Prostate gland (tissue), 2 donors: ENCODE measurements at regions not wholly inside any gene's neighbourhood (a gene's known extent, or its start where the extent isn't known, plus 50 kb on each side); places are given as distances from the start of the nearest gene placed in this dataset.

Experiments
- POLR2A ChIP-seq: fragments of 450-650 bp; IDR thresholded peaks from one replicate; pipeline ENCODE4 v1.6.1; 2016; ENCODE audit warnings: antibody characterized with exemption, mild to moderate bottlenecking
- POLR2AphosphoS5 ChIP-seq: sonication (generic); formaldehyde crosslinking; IDR thresholded peaks from one replicate; pipeline ENCODE4 v1.6.1; 2017; ENCODE audit warnings: antibody characterized with exemption
- TF ChIP-seq, protein P1 (sequence below), 4 experiments: fragments of 200-600 bp in 2 of 4; fragments of 450-650 bp in 2 of 4; sonication (generic) in 2 of 4; IDR thresholded peaks; 1 replicate in 3 of 4; 2 replicates in 1 of 4; pipeline ENCODE4 v1.5.1; 2016 to 2019; ENCODE audit warnings: antibody characterized with exemption in 4 of 4, mild to moderate bottlenecking in 2 of 4, moderate library complexity in 2 of 4

GRCh38 chr22:49370627-49371301 lies 456.9 kb downstream of the BRD1 start:
- TF ChIP-seq, protein P1, sequence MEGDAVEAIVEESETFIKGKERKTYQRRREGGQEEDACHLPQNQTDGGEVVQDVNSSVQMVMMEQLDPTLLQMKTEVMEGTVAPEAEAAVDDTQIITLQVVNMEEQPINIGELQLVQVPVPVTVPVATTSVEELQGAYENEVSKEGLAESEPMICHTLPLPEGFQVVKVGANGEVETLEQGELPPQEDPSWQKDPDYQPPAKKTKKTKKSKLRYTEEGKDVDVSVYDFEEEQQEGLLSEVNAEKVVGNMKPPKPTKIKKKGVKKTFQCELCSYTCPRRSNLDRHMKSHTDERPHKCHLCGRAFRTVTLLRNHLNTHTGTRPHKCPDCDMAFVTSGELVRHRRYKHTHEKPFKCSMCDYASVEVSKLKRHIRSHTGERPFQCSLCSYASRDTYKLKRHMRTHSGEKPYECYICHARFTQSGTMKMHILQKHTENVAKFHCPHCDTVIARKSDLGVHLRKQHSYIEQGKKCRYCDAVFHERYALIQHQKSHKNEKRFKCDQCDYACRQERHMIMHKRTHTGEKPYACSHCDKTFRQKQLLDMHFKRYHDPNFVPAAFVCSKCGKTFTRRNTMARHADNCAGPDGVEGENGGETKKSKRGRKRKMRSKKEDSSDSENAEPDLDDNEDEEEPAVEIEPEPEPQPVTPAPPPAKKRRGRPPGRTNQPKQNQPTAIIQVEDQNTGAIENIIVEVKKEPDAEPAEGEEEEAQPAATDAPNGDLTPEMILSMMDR (IDR thresholded peaks at IDR 0.05) = no peak
- TF ChIP-seq POLR2A = no peak
- no peak for TF ChIP-seq POLR2AphosphoS5
